ENCODE measurements at regions not wholly inside any gene's neighbourhood (a gene's known extent, or its start where the extent isn't known, plus 50 kb on each side); places are given as distances from the start of the nearest gene placed in this dataset.

GRCh38 chr9:15070716-15071115, 160.5 kb upstream of the FREM1 start:
- Histone ChIP-seq H3K4me3 (no peak overlapping the region), H3K36me3 (ENCODE audit: control insufficient read depth, insufficient read depth, low read length) (no peaks in the 10 kb centered on the region), H3K27me3 (ENCODE audit: control insufficient read depth in 2 of 2, insufficient read depth in 2 of 2, low read length in 2 of 2) (no peaks in the 10 kb centered on the region), H4K20me1 (replicated peaks; ENCODE audit: control insufficient read depth, insufficient read depth, low read length) (no peaks in the 10 kb centered on the region), H3K4me2 (ENCODE audit: insufficient read depth, low read length) (no peak overlapping the region), H3K9me3 (replicated peaks; ENCODE audit: control insufficient read depth, insufficient read depth, low read depth, low read length) (no peaks in the 10 kb centered on the region), H3K9me1 (ENCODE audit: control insufficient read depth, insufficient read depth, low read length) (no peaks in the 10 kb centered on the region), H3K9ac (ENCODE audit: insufficient read depth in 1 of 2, low read depth in 2 of 2, low read length in 2 of 2) (no peak overlapping the region), H3K79me2 (ENCODE audit: control insufficient read depth, insufficient read depth, low read length) (no peaks in the 10 kb centered on the region), H3K4me1 (replicated peaks in 1 of 2; ENCODE audit: control insufficient read depth in 2 of 2, insufficient read depth in 2 of 2, low read length in 2 of 2) (no peaks in the 10 kb centered on the region), H2AFZ (ENCODE audit: low read depth, low read length) (no peak overlapping the region), H3K27ac (ENCODE audit: extremely low read depth, low read depth, low read length) (no peak overlapping the region)
- FAIRE-seq (no peak), DNase-seq (ENCODE audit: extremely low read depth in 1 of 4, low spot score in 3 of 4) (no peak), ATAC-seq (no peak)
- WGBS (ENCODE audit: insufficient coverage, low coverage, missing lambda C conversion rate): 11% methylated on average over 2 of the region's 2 CpGs
- in situ Hi-C loops (cut with MboI) (no loop called here), intact Hi-C loops (cut with micrococcal nuclease) (no loop called here)
- TF ChIP-seq CEBPB (tag; IDR thresholded peaks at IDR 0.05): no peak
- TF ChIP-seq RBM17 (IDR thresholded peaks at IDR 0.05; ENCODE audit: borderline replicate concordance, low read depth, low read length): no peak
- TF ChIP-seq ZNF507 (tag; conservative IDR thresholded peaks at IDR 0.05): no peak
- no peak for TF ChIP-seq ARID2 (IDR thresholded peaks at IDR 0.05)
- no peak for TF ChIP-seq ZBTB9 (CRISPR knock-in tag; IDR thresholded peaks at IDR 0.05)
- TF ChIP-seq ZBTB1 (CRISPR knock-in tag; IDR thresholded peaks at IDR 0.05; ENCODE audit: borderline replicate concordance, low read depth): no peak
- TF ChIP-seq CTBP1 (IDR thresholded peaks at IDR 0.05; ENCODE audit: borderline replicate concordance): no peak
- TF ChIP-seq ADNP (tag; IDR thresholded peaks at IDR 0.05): no peak
- no peak for TF ChIP-seq ZBTB49 (CRISPR knock-in tag; IDR thresholded peaks at IDR 0.05; ENCODE audit: borderline replicate concordance)
- TF ChIP-seq PREB (CRISPR knock-in tag; IDR thresholded peaks at IDR 0.05): no peak
- no peak for TF ChIP-seq ZNF740 (CRISPR knock-in tag; IDR thresholded peaks at IDR 0.05)
- no peak for TF ChIP-seq ZNF740 (tag; IDR thresholded peaks at IDR 0.05)
- BruUV-seq (replicated peaks): no TSS peak
- ChIA-PET CTCF (ENCODE audit: low intra/inter-chr PET ratio) (no interaction called here), POLR2A (no interaction called here)

All from K562 (cell line).